GM20000 (cell line): ENCODE measurements at regions not wholly inside any gene's neighbourhood (a gene's known extent, or its start where the extent isn't known, plus 50 kb on each side); places are given as distances from the start of the nearest gene placed in this dataset.

Source experiments
- DNase-seq: peaks from one replicate; pipeline ENCODE4 v3.0.0; 2012; ENCODE audit warnings: low spot score
- TF ChIP-seq, protein P1 (sequence below): IDR thresholded peaks from 2 replicates; pipeline ENCODE4 v1.5.1; 2012; ENCODE audit warnings: mild to moderate bottlenecking, control low read depth; ENCODE audit errors: extremely low read depth, missing control alignments

DNA sequence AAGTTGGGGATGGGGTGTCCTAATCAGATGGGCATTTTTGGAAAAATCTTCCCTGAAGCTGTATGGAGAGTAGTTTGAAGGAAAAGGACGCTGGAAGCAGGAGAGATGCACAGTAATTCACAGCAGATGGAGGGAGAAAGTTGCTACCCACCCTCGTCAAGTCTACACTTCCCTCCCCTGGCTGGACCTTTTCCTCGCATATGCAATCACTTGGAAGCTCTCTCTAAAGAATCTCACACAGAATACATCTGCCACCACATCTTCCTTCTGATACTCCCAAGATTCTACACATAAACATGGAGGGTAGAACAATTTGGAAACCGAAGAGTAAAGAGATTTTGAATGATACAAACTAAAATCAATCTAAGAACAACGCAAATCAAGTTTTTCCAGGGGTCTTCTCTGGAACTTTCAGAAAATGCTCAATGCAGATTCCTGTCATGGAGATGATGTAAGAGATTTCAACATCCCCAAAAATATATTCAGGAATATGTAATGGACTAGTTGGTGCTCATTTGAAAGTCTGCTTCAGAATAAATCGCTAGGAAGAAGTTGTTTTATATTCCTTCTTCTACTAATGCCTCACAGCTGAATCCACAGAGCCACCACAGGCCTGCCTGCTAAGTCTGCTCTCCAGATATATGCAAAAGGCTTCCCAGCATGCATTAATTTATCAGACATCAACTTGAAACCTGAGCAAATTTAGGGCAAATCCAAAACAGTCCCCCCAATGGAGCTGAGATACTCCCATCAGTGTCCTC is 291.5 kb downstream of the LRATD1 start:
- TF ChIP-seq, protein P1, sequence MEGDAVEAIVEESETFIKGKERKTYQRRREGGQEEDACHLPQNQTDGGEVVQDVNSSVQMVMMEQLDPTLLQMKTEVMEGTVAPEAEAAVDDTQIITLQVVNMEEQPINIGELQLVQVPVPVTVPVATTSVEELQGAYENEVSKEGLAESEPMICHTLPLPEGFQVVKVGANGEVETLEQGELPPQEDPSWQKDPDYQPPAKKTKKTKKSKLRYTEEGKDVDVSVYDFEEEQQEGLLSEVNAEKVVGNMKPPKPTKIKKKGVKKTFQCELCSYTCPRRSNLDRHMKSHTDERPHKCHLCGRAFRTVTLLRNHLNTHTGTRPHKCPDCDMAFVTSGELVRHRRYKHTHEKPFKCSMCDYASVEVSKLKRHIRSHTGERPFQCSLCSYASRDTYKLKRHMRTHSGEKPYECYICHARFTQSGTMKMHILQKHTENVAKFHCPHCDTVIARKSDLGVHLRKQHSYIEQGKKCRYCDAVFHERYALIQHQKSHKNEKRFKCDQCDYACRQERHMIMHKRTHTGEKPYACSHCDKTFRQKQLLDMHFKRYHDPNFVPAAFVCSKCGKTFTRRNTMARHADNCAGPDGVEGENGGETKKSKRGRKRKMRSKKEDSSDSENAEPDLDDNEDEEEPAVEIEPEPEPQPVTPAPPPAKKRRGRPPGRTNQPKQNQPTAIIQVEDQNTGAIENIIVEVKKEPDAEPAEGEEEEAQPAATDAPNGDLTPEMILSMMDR, result no peak

DNA sequence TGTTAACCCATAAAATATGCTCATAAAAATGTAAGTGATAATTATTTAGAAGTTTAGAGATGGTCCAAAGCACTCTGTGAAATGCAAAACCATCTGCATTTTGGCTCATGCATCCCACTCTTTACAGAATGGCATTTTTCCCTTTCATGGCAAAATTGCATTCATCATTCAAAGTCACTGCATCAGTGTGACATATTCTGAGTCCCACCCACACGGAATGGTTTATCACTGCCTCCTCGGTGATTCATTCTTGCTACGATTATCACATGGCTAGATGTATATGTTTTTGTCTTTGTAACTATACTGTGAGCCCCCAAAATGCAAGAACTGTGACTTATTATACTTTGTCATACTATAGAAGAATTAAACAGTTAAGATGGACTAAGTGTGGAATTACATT is 293.0 kb downstream of the LRATD1 start:
- TF ChIP-seq, protein P1, result no peak

More for the DNA sequence above, 291.5 kb downstream of the LRATD1 start:
- no peak for DNase-seq

DNA sequence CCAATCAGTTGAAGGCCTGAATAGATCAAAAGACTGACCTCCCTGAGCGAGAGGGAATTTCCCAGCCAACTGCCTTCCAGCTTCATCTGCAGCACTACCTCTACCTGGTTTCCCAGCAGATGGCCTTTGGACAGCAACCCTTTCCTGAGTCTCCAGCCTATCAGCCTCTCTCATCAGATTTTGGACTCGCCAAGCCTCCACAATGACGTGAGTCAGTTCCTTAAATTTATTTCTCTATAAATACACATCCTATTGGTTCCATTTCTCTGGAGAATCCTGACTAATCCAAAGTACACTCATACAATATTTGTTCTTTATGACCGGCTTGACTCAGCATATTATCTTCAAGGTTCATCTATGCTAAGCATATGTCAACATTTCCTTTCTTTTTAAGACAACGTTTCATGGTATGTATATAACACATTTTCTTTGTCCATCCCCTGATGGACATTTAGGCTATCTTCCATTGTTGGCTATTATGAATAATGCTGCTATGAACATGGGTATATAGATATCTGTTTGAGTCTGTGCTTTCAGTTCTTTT is 294.6 kb downstream of the LRATD1 start:
- TF ChIP-seq, protein P1, result no peak
- no peak for DNase-seq

More for the DNA sequence above, 293.0 kb downstream of the LRATD1 start:
- no peak for DNase-seq

DNA sequence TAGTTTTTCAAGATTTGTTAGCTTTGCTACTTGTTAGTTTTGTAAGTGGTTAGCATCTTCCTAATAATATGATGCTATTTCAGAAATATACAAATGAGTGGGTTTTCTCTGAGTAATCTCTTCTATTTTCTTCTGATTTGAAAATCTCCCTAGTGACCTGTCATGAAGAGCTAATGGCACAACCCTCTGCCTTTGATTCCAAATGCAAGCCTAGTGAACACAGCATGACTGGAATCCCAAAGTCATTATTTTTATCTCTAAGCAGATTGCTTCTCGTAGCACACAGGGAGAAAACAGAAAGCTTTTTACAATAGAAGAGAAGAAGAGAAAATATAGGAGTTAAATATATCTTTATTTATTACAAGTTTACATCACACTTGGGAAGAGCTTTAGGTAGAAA is 295.5 kb downstream of the LRATD1 start:
- no peak for DNase-seq
- TF ChIP-seq, protein P1, result no peak

DNA sequence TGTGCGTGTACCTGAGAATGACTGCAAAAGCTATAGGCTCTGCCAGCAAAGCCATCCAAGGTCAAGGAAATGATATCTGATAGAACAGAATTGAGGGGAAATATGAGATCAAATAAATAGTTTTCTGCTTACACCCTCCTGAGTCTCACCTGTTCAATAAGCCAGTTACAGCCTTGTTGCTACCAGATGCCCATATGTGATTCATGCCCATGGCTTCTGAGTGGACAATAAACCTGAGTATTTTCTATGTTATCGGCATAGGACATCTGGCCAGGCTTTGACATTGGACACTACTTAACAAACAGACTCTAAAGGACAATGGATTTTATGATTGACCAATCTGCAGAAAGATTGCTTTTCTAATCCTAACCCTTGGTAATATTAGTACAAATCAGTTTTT is 297.9 kb downstream of the LRATD1 start:
- DNase-seq, result no peak
- TF ChIP-seq, protein P1, result no peak

DNA sequence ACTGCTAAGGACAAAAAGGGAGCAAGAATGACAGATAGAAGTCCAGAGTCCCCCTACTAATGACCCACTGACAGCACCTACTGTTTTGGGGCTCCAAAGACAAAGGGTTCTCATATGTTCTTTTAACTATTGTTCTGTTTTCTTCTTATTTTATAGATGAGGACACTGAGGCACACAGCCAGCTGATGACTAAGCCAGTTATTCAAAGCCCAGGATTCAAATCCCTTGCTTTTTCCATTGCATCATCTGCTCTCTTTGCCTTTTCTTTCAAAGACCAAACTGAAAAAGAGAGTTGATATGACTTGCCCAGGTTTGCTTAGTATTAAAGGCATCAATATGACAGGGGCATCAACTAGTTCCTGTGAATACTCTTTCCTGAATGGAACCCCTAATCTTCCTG is 299.8 kb downstream of the LRATD1 start:
- DNase-seq, result no peak
- TF ChIP-seq, protein P1, result no peak

DNA sequence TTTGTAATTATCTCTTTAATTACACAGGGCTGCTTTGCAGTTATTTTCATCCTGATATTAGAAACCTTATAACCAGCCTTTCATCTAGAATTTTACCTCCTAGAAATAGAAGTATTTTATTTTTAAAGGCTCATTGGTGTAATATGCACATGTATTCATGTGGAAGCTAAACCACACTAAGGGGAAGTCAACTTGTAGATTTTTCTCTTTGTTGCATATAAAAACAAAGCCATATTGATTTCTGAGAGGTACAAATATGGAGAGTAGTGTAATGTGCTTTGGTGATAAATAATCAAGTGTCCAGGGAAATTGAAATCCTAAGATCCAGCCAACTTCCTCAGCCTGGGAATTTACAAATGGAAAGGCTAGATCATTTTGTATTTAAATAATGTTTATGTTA is 301.2 kb downstream of the LRATD1 start:
- TF ChIP-seq, protein P1, result no peak
- no peak for DNase-seq
